ENCODE measurements at regions not wholly inside any gene's neighbourhood (a gene's known extent, or its start where the extent isn't known, plus 50 kb on each side); places are given as distances from the start of the nearest gene placed in this dataset.

DNA sequence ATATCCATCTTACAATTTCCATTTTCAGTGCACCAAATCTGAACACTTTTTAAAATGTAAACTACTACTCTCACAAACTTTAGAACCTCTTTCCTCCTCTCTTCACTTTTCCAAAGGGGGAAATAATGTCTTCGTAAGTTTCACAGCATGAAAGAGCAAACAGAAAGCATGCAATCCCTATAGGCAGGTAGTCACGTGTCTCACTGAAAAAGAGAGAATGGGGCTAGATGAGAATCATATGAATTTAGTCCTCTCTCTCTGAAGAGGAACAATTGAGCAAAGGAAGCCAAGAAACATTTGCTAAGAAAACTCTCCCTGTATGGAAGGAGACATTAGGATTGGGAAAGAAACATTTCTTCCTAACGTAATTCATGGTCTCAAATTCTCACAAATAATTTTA is 613.9 kb downstream of the PLA2G4A start:
- TF ChIP-seq, protein P1, sequence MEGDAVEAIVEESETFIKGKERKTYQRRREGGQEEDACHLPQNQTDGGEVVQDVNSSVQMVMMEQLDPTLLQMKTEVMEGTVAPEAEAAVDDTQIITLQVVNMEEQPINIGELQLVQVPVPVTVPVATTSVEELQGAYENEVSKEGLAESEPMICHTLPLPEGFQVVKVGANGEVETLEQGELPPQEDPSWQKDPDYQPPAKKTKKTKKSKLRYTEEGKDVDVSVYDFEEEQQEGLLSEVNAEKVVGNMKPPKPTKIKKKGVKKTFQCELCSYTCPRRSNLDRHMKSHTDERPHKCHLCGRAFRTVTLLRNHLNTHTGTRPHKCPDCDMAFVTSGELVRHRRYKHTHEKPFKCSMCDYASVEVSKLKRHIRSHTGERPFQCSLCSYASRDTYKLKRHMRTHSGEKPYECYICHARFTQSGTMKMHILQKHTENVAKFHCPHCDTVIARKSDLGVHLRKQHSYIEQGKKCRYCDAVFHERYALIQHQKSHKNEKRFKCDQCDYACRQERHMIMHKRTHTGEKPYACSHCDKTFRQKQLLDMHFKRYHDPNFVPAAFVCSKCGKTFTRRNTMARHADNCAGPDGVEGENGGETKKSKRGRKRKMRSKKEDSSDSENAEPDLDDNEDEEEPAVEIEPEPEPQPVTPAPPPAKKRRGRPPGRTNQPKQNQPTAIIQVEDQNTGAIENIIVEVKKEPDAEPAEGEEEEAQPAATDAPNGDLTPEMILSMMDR (IDR thresholded peaks at IDR 0.05), result no peak
- TF ChIP-seq POLR2A (IDR thresholded peaks at IDR 0.05), result no peak

Data from sigmoid colon (tissue), 3 donors.